ENCODE measurements at regions not wholly inside any gene's neighbourhood (a gene's known extent, or its start where the extent isn't known, plus 50 kb on each side); places are given as distances from the start of the nearest gene placed in this dataset.

- CTCF ChIA-PET: no interaction called here
- Mint-ChIP-seq H3K27ac (no peak overlapping the region), H3K4me3 (no peak overlapping the region), H3K9me3 (peaks cover 2% of the 10 kb centered on the region; the same call in 1 of the 2 replicates), H3K27me3 (ENCODE audit: low read depth) (no peaks in the 10 kb centered on the region), H3K36me3 (no peaks in the 10 kb centered on the region), H3K4me1 (peaks cover 6% of the 10 kb centered on the region; the same call in 1 of the 2 replicates)
- no peak for DNase-seq (ENCODE audit: low spot score)
- ATAC-seq: no peak
- POLR2A ChIA-PET: no interaction called here
- TF ChIP-seq E2F5 (CRISPR knock-in tag; IDR thresholded peaks at IDR 0.05): no peak
- no peak for TF ChIP-seq ZBTB43 (CRISPR knock-in tag; IDR thresholded peaks at IDR 0.05)
- no peak for TF ChIP-seq MAX (CRISPR knock-in tag; IDR thresholded peaks at IDR 0.05)
- no peak for TF ChIP-seq GRHL2 (CRISPR knock-in tag; IDR thresholded peaks at IDR 0.05; ENCODE audit: insufficient replicate concordance, severe bottlenecking)
- no peak for TF ChIP-seq ZNF425 (CRISPR knock-in tag; conservative IDR thresholded peaks at IDR 0.05)
- TF ChIP-seq ZNF671 (CRISPR knock-in tag; IDR thresholded peaks at IDR 0.05): no peak
- no peak for TF ChIP-seq OVOL2 (CRISPR knock-in tag; IDR thresholded peaks at IDR 0.05; ENCODE audit: borderline replicate concordance)
- no peak for TF ChIP-seq ZNF396 (CRISPR knock-in tag; IDR thresholded peaks at IDR 0.05; ENCODE audit: borderline replicate concordance)
- no peak for TF ChIP-seq ZNF317 (CRISPR knock-in tag; IDR thresholded peaks at IDR 0.05; ENCODE audit: borderline replicate concordance, low read depth)
- TF ChIP-seq IRF2 (CRISPR knock-in tag; IDR thresholded peaks at IDR 0.05; ENCODE audit: borderline replicate concordance, low read depth): no peak
- TF ChIP-seq E2F1 (CRISPR knock-in tag; IDR thresholded peaks at IDR 0.05): no peak
- no peak for TF ChIP-seq TEAD4 (CRISPR knock-in tag; IDR thresholded peaks at IDR 0.05)
- TF ChIP-seq STAT6 (CRISPR knock-in tag; conservative IDR thresholded peaks at IDR 0.05; ENCODE audit: low read depth): no peak
- no peak for TF ChIP-seq ERG (CRISPR knock-in tag; IDR thresholded peaks at IDR 0.05)
- TF ChIP-seq ZMAT4 (CRISPR knock-in tag; IDR thresholded peaks at IDR 0.05): no peak
- TF ChIP-seq CREM (CRISPR knock-in tag; IDR thresholded peaks at IDR 0.05): no peak
- TF ChIP-seq ZBTB21 (CRISPR knock-in tag; IDR thresholded peaks at IDR 0.05; ENCODE audit: borderline replicate concordance): no peak
Observed at GRCh38 chr5:143701493-143701892, 110.5 kb upstream of the HMHB1 start.
